ENCODE measurements at regions not wholly inside any gene's neighbourhood (a gene's known extent, or its start where the extent isn't known, plus 50 kb on each side); places are given as distances from the start of the nearest gene placed in this dataset.

- Histone ChIP-seq H3K36me3 (replicated peaks; ENCODE audit: insufficient read depth, low read depth) (no peaks in the 10 kb centered on the region), H3K4me2 (no peak overlapping the region), H3K27ac (no peak overlapping the region), H4K20me1 (ENCODE audit: insufficient read depth, poor library complexity, severe bottlenecking) (no peaks in the 10 kb centered on the region), H3K79me2 (no peaks in the 10 kb centered on the region), H3K4me3 (no peak overlapping the region), H3K27me3 (no peaks in the 10 kb centered on the region), H3K4me1 (ENCODE audit: insufficient read depth) (no peaks in the 10 kb centered on the region), H2AFZ (no peak overlapping the region), H3K9me3 (ENCODE audit: low read depth) (no peaks in the 10 kb centered on the region), H3K9me2 (replicated peaks; ENCODE audit: insufficient read depth) (no peaks in the 10 kb centered on the region)
- 97% methylated on average over 1 of the region's 1 CpG for WGBS (ENCODE audit: low lambda C conversion rate, missing lambda C conversion rate)
- TF ChIP-seq, protein P1, sequence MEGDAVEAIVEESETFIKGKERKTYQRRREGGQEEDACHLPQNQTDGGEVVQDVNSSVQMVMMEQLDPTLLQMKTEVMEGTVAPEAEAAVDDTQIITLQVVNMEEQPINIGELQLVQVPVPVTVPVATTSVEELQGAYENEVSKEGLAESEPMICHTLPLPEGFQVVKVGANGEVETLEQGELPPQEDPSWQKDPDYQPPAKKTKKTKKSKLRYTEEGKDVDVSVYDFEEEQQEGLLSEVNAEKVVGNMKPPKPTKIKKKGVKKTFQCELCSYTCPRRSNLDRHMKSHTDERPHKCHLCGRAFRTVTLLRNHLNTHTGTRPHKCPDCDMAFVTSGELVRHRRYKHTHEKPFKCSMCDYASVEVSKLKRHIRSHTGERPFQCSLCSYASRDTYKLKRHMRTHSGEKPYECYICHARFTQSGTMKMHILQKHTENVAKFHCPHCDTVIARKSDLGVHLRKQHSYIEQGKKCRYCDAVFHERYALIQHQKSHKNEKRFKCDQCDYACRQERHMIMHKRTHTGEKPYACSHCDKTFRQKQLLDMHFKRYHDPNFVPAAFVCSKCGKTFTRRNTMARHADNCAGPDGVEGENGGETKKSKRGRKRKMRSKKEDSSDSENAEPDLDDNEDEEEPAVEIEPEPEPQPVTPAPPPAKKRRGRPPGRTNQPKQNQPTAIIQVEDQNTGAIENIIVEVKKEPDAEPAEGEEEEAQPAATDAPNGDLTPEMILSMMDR (IDR thresholded peaks at IDR 0.05; ENCODE audit: poor library complexity), result no peak
- TF ChIP-seq EZH2phosphoT487 (IDR thresholded peaks at IDR 0.05; ENCODE audit: low read depth, severe bottlenecking, unreplicated experiment), result no peak
- TF ChIP-seq EZH2 (IDR thresholded peaks at IDR 0.05; ENCODE audit: borderline replicate concordance), result no peak
- DNase-seq (ENCODE audit: low spot score), result no peak
Measured at GRCh38 chr6:93676581-93676980, 257.2 kb upstream of the EPHA7 start.

DNA sequence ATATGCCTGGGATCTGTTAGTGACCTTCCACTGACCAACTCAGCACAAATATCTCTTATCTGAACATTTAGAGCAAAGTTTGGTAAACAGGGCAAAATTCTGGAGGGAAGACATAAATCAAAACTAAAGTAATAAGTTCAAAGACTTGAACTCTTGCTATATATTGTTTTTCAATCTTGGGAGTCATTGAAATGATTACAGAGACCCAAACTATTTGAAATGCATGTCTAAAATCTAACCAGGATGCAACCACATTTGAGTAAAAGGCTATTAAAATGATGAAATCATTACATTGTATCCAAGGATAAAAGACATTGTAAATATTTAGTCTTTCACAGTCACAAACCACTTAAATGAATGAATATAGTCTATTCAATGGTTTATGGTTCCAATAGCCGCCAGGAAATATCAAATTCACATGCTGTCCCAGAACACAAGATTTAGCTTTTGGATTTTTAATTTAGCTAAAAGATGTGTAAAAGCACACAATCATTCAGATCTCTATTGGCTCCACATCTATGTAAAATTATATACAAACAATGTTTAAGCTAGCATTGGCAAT, 256.6 kb upstream of the EPHA7 start:
- Histone ChIP-seq H2AFZ (no peak overlapping the region), H3K9me2 (replicated peaks; ENCODE audit: insufficient read depth) (no peaks in the 10 kb centered on the region), H3K79me2 (no peaks in the 10 kb centered on the region), H3K27me3 (no peaks in the 10 kb centered on the region), H3K9me3 (ENCODE audit: low read depth) (no peaks in the 10 kb centered on the region), H3K4me3 (no peak overlapping the region), H3K4me1 (ENCODE audit: insufficient read depth) (no peaks in the 10 kb centered on the region), H3K4me2 (no peak overlapping the region), H4K20me1 (ENCODE audit: insufficient read depth, poor library complexity, severe bottlenecking) (no peaks in the 10 kb centered on the region), H3K27ac (no peak overlapping the region), H3K36me3 (replicated peaks; ENCODE audit: insufficient read depth, low read depth) (no peaks in the 10 kb centered on the region)
- DNase-seq (ENCODE audit: low spot score), result no peak
- TF ChIP-seq EZH2 (IDR thresholded peaks at IDR 0.05; ENCODE audit: borderline replicate concordance) (no peak), EZH2phosphoT487 (IDR thresholded peaks at IDR 0.05; ENCODE audit: low read depth, severe bottlenecking, unreplicated experiment) (no peak)
- TF ChIP-seq, protein P1 (IDR thresholded peaks at IDR 0.05; ENCODE audit: poor library complexity), result no peak
- 54% methylated on average over 1 of the region's 1 CpG for WGBS (ENCODE audit: low lambda C conversion rate, missing lambda C conversion rate)

GRCh38 chr6:93663111-93663510, 243.8 kb upstream of the EPHA7 start:
- WGBS (ENCODE audit: low lambda C conversion rate, missing lambda C conversion rate), result 68% methylated on average over 1 of the region's 1 CpG
- no peak for DNase-seq (ENCODE audit: low spot score)
- Histone ChIP-seq H3K27me3 (no peaks in the 10 kb centered on the region), H4K20me1 (ENCODE audit: insufficient read depth, poor library complexity, severe bottlenecking) (no peaks in the 10 kb centered on the region), H3K9me2 (replicated peaks; ENCODE audit: insufficient read depth) (no peaks in the 10 kb centered on the region), H3K4me3 (no peak overlapping the region), H3K4me2 (no peak overlapping the region), H3K79me2 (no peaks in the 10 kb centered on the region), H3K9me3 (ENCODE audit: low read depth) (no peaks in the 10 kb centered on the region), H3K36me3 (replicated peaks; ENCODE audit: insufficient read depth, low read depth) (no peaks in the 10 kb centered on the region), H2AFZ (no peak overlapping the region), H3K4me1 (ENCODE audit: insufficient read depth) (no peaks in the 10 kb centered on the region), H3K27ac (no peak overlapping the region)
- no peak for TF ChIP-seq EZH2 (IDR thresholded peaks at IDR 0.05; ENCODE audit: borderline replicate concordance)
- no peak for TF ChIP-seq EZH2phosphoT487 (IDR thresholded peaks at IDR 0.05; ENCODE audit: low read depth, severe bottlenecking, unreplicated experiment)
- TF ChIP-seq, protein P1 (IDR thresholded peaks at IDR 0.05; ENCODE audit: poor library complexity), result no peak
